Heart right ventricle (tissue), 16 donors: ENCODE measurements at regions not wholly inside any gene's neighbourhood (a gene's known extent, or its start where the extent isn't known, plus 50 kb on each side); places are given as distances from the start of the nearest gene placed in this dataset.

ENCODE experiments used
- ATAC-seq, 8 donors: fragments of 200-7000 bp; cut with Tn5 transposase; one replicate each; pipeline ENCODE4 v1.9.1; 2020; ENCODE audit warnings: mild to moderate bottlenecking in 8 of 8, moderate library complexity in 8 of 8, moderate number of reproducible peaks in 1 of 8
- DNase-seq, 2 donors: peaks; one replicate each; pipeline ENCODE4 v3.0.0-alpha.2; 2020
- H3K27ac ChIP-seq, 10 donors: fragments of 200-600 bp; sonication (generic) in 2 of 10; one replicate each; pipeline versions ENCODE4 v1.5.0 to v1.8.0; 2020 to 2022; ENCODE audit warnings: mild to moderate bottlenecking in 3 of 10
- H3K27me3 ChIP-seq, 7 donors: fragments of 200-600 bp; one replicate each; pipeline ENCODE4 v1.8.0; 2021 to 2022; ENCODE audit warnings: mild to moderate bottlenecking in 2 of 7
- H3K36me3 ChIP-seq, 9 donors: fragments of 200-600 bp; sonication (generic) in 1 of 9; one replicate each; pipeline versions ENCODE4 v1.5.0 to v1.8.0; 2020 to 2022; ENCODE audit warnings: mild to moderate bottlenecking in 2 of 9
- H3K4me1 ChIP-seq, 9 donors: fragments of 200-600 bp; sonication (generic) in 1 of 9; one replicate each; pipeline versions ENCODE4 v1.5.0 to v1.8.0; 2020 to 2022; ENCODE audit warnings: mild to moderate bottlenecking in 4 of 9
- H3K4me3 ChIP-seq, 10 donors: fragments of 200-600 bp; sonication (generic) in 2 of 10; one replicate each; pipeline versions ENCODE4 v1.5.0 to v1.8.0; 2020 to 2022; ENCODE audit warnings: mild to moderate bottlenecking in 7 of 10, moderate library complexity in 2 of 10
- H3K9me3 ChIP-seq, 11 donors: fragments of 200-600 bp in 10 of 11; sonication (generic) in 2 of 11; one replicate each; pipeline versions ENCODE4 v1.5.0 to v1.8.0; 2013 to 2022; ENCODE audit warnings: mild to moderate bottlenecking in 2 of 11, control low read depth in 1 of 11, moderate library complexity in 1 of 11
- WGBS, 2 donors: extraction: QIAGEN DNeasy Blood & Tissue Kit; methylation state at CpG; one replicate each; pipeline ENCODE4 v1.1.7; 2013; ENCODE audit warnings: inconsistent platforms in 1 of 2; 5-methylcytosine and 5-hydroxymethylcytosine counted together
- intact Hi-C, 10 donors: fragments of 100-400 bp; cut with DNase I; formaldehyde crosslinking; loops; one replicate each; pipeline versions ENCODE4 v1.11.1 to v1.14.2; 2022
- TF ChIP-seq, protein P1 (sequence below), 9 donors: fragments of 200-600 bp; sonication (generic) in 2 of 9; IDR thresholded peaks; one replicate each; pipeline versions ENCODE4 v1.5.0 to v1.8.0; 2021 to 2022; ENCODE audit warnings: antibody characterized with exemption in 9 of 9, mild to moderate bottlenecking in 5 of 9, moderate library complexity in 1 of 9
- donor health status: Arrhythmogenic right ventricular cardiomyopathy.
- donor health status: ischemic (EF 13 %, LVEDD 7.1; RV severe dilation, severe dysfunction).
- donor health status: healthy with polysubstance abuse.
- donor health status: DM: no; HTN: yes; CAD: no.
- donor health status: DM: no; HTN: no; CAD: no.
- donor health status: ischemic (EF 25% LVEDD 6.9; RV normal size, moderate dysfunction).
- donor health status: ischemic (EF 25% LVEDD 5.7; RV mildly dilated, moderate dysfunction).
- donor health status: healthy.
- donor health status: DM: yes; HTN: yes; CAD: no.
- donor health status: Ischemic cardiomyopathy.
- donor health status: ischemic (EF 35%, LVEDD 5.7; RV mildly dilated, moderate dysfunction).
- donor health status: nonischemic (EF 11% LVEDD 7.7; RV severe dilation, severe dysfunction).
- donor health status: DM: yes; HTN: yes; CAD: no.
- donor health status: PGD.
- donor health status: ischemic (EF 29% LVEDD 5.4; RV normal size, mild dysfunction).
- donor health status: nonischemic (EF 23%, LVEDD 6.1; RV moderate dilation, normal function).

DNA sequence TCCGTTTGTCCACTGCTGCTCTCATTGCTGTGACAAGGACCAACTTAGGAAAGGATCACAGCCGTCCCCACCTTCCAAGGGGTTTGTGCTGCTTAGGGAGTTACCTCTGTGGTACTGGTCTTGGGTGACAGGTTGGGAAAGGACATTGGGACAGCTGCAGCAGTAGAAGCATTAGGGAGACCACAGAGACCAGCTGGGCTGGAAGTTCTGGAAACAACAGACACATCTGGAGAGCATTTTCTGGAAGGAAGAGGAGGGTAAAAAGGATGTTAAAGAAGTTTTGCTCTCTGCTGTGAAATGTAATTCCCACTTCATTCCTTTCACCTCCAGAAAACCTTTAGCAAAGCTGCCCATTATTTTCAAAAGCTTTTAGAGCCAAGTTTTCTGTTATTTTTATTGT is 304.2 kb downstream of the LRFN2 start:
- ATAC-seq, result no peak
- intact Hi-C loops, result no loop called here
- Histone ChIP-seq H3K4me3 (no peak overlapping the region), H3K4me1 (no peaks in the 10 kb centered on the region), H3K9me3 (no peaks in the 10 kb centered on the region), H3K27me3 (peaks cover 0 to 37% (median 26%) of the 10 kb centered on the region in 7 donors), H3K27ac (no peak overlapping the region), H3K36me3 (no peaks in the 10 kb centered on the region)
- WGBS, 2 donors, result 67 to 76% methylated on average over 2 of the region's 2 CpGs
- DNase-seq, result no peak
- TF ChIP-seq, protein P1, sequence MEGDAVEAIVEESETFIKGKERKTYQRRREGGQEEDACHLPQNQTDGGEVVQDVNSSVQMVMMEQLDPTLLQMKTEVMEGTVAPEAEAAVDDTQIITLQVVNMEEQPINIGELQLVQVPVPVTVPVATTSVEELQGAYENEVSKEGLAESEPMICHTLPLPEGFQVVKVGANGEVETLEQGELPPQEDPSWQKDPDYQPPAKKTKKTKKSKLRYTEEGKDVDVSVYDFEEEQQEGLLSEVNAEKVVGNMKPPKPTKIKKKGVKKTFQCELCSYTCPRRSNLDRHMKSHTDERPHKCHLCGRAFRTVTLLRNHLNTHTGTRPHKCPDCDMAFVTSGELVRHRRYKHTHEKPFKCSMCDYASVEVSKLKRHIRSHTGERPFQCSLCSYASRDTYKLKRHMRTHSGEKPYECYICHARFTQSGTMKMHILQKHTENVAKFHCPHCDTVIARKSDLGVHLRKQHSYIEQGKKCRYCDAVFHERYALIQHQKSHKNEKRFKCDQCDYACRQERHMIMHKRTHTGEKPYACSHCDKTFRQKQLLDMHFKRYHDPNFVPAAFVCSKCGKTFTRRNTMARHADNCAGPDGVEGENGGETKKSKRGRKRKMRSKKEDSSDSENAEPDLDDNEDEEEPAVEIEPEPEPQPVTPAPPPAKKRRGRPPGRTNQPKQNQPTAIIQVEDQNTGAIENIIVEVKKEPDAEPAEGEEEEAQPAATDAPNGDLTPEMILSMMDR (IDR thresholded peaks at IDR 0.05), result no peak

DNA sequence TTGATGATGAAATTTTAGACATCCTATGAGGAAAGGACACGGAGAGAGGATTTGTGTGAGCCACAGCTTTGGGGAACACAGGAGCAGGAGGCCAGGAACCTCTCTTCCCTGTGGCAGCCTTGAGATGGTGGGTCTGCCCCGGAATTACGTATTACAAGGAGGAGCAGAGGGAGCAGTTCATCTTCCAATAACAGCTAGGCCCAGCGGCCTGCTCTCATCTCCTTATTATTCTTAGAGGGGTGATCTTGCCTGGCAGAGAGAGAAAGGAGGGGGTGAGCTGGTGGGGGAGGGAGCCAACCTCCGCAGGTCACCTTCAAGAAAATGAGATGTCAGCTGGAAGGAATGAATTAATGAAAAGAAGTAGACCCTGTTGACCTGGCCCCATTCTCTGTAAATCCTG is 305.8 kb downstream of the LRFN2 start:
- ATAC-seq (no peak), DNase-seq (no peak)
- H3K27me3 ChIP-seq, result peaks cover 0 to 31% (median 16%) of the 10 kb centered on the region in 7 donors
- 87 to 96% methylated on average over 5 of the region's 5 CpGs for WGBS, 2 donors
- no peak overlapping the region for H3K4me3 ChIP-seq
- no peaks in the 10 kb centered on the region for H3K36me3 ChIP-seq
- intact Hi-C loops, result no loop called here
- H3K4me1 ChIP-seq, result no peaks in the 10 kb centered on the region
- H3K27ac ChIP-seq, result no peak overlapping the region
- no peaks in the 10 kb centered on the region for H3K9me3 ChIP-seq
- TF ChIP-seq, protein P1 (IDR thresholded peaks at IDR 0.05), result no peak

DNA sequence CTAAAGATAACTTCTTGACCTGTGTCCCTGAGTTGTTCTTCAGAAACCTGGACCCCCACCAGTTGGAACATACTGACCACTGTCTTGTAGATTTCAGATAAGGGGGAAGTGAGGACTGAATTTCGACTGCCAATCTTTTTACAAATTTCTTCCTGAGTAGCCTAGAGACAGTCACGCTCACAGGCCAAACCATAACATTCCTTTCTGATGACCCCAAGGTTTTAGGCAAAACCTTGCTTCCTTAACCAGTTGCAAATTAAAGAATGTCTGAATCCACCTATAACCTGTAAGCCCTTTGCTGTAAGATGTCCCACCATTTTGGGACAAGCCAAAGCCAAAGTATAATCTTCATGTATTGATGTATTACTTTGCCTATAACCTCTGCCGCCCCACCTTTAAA is 306.9 kb downstream of the LRFN2 start:
- no peak overlapping the region for H3K27ac ChIP-seq
- no peaks in the 10 kb centered on the region for H3K9me3 ChIP-seq
- TF ChIP-seq, protein P1 (IDR thresholded peaks at IDR 0.05), result no peak
- no peak for ATAC-seq
- no peaks in the 10 kb centered on the region for H3K4me1 ChIP-seq
- no peak for DNase-seq
- H3K4me3 ChIP-seq, result no peak overlapping the region
- WGBS, 2 donors, result 67 to 69% methylated on average over 3 of the region's 3 CpGs
- H3K27me3 ChIP-seq, result peaks cover 0 to 21% (median 4%) of the 10 kb centered on the region in 7 donors
- intact Hi-C loops, result no loop called here
- no peaks in the 10 kb centered on the region for H3K36me3 ChIP-seq

DNA sequence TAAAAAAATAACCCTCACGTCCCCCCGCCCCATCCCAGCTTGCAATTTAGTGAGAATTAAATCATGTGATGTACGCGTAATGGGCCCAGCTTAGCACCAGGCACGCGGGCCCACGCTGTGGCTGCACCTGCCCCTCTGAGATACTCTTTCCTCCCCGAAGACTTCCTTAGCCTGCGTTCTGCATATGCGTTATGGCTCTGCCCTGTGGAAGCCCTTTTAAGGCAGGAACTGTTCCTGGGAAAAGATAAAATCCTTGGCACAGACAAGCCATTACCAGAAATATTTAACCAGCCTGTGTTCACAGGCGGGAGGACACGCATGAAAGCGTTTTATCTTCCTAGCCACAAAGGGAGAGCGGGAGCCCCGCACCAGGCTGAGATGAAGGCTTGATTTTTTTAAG is 311.0 kb downstream of the LRFN2 start:
- no peaks in the 10 kb centered on the region for H3K9me3 ChIP-seq
- TF ChIP-seq, protein P1 (IDR thresholded peaks at IDR 0.05), result no peak
- no peaks in the 10 kb centered on the region for H3K36me3 ChIP-seq
- peak in 2 of 8 donors; percentile 31 to 41 for ATAC-seq
- intact Hi-C loops, result no loop called here
- no peak for DNase-seq
- no peak overlapping the region for H3K27ac ChIP-seq
- H3K4me3 ChIP-seq, result no peak overlapping the region
- WGBS, 2 donors, result 62 to 75% methylated on average over 15 of the region's 15 CpGs
- no peaks in the 10 kb centered on the region for H3K4me1 ChIP-seq
- H3K27me3 ChIP-seq, result peaks cover 0 to 8% (median 0%) of the 10 kb centered on the region in 7 donors
